OCI-LY1 (cell line): ENCODE measurements at regions not wholly inside any gene's neighbourhood (a gene's known extent, or its start where the extent isn't known, plus 50 kb on each side); places are given as distances from the start of the nearest gene placed in this dataset.

Experiments used
- H2AFZ ChIP-seq: fragments of 200-600 bp; sonication (generic), shearing (Covaris generic); 2 replicates; pipeline ENCODE4 v1.6.0; 2014; ENCODE audit warnings: antibody characterized with exemption, mild to moderate bottlenecking, low read length
- H3F3A ChIP-seq: fragments of 200-600 bp; sonication (generic), shearing (Covaris generic); 2 replicates; pipeline ENCODE4 v1.6.0; 2014; ENCODE audit warnings: mild to moderate bottlenecking, antibody characterized with exemption, low read length, moderate library complexity; ENCODE audit not compliant: insufficient read depth
- H3K27ac ChIP-seq: fragments of 200-600 bp; sonication (generic); 2 replicates; pipeline ENCODE4 v1.5.1; 2014; ENCODE audit warnings: low read length, mixed run types, mild to moderate bottlenecking, low read depth; ENCODE audit not compliant: poor library complexity, severe bottlenecking
- H3K27me3 ChIP-seq: fragments of 200-600 bp; sonication (generic); 2 replicates; pipeline ENCODE4 v1.6.0; 2014; ENCODE audit warnings: antibody characterized with exemption, mild to moderate bottlenecking, low read length, moderate library complexity; ENCODE audit not compliant: insufficient read depth
- H3K36me3 ChIP-seq: fragments of 200-600 bp; sonication (generic); 2 replicates; pipeline ENCODE4 v1.6.1; 2014; ENCODE audit warnings: mild to moderate bottlenecking, antibody characterized with exemption, low read length, moderate library complexity, mixed read lengths; ENCODE audit not compliant: insufficient read depth
- H3K4me1 ChIP-seq: fragments of 200-600 bp; sonication (generic); 2 replicates; pipeline ENCODE4 v1.5.1; 2014; ENCODE audit warnings: mild to moderate bottlenecking, low read length, moderate library complexity; ENCODE audit not compliant: insufficient read depth, severe bottlenecking
- H3K4me2 ChIP-seq: fragments of 200-600 bp; sonication (generic), shearing (Covaris generic); 2 replicates; pipeline ENCODE4 v1.6.1; 2014; ENCODE audit warnings: low read length
- H3K4me3 ChIP-seq: fragments of 200-600 bp; sonication (generic); 2 replicates; pipeline ENCODE4 v1.5.1; 2014; ENCODE audit warnings: low read length, low read depth, mild to moderate bottlenecking, mixed read lengths; ENCODE audit not compliant: poor library complexity, severe bottlenecking
- H3K79me2 ChIP-seq: fragments of 200-600 bp; shearing (Covaris generic); 2 replicates; pipeline ENCODE4 v1.6.1; 2016; ENCODE audit warnings: mixed run types, low read length, mixed read lengths; ENCODE audit not compliant: insufficient read depth
- H3K9ac ChIP-seq: fragments of 200-600 bp; sonication (generic), shearing (Covaris generic); 2 replicates; pipeline ENCODE4 v1.6.1; 2014; ENCODE audit warnings: mild to moderate bottlenecking, low read length, mixed read lengths
- H3K9me2 ChIP-seq: fragments of 200-600 bp; sonication (generic), shearing (Covaris generic); 2 replicates; pipeline ENCODE4 v1.6.1; 2014; ENCODE audit warnings: low read depth, mild to moderate bottlenecking, low read length, mixed read lengths
- H3K9me3 ChIP-seq: fragments of 200-600 bp; shearing (Covaris generic); 2 replicates; pipeline ENCODE4 v1.6.1; 2014; ENCODE audit warnings: low read length, mixed read lengths
- H4K20me1 ChIP-seq: fragments of 200-600 bp; sonication (generic), shearing (Covaris generic); 2 replicates; pipeline ENCODE4 v1.6.0; 2016; ENCODE audit warnings: mild to moderate bottlenecking, low read length; ENCODE audit not compliant: insufficient read depth
- CTCF ChIP-seq: fragments of 200-600 bp; sonication (generic), shearing (Covaris generic); IDR thresholded peaks from 2 replicates; pipeline ENCODE4 v1.5.1; 2017; ENCODE audit warnings: mild to moderate bottlenecking, antibody characterized with exemption, low read length, moderate library complexity, mixed read lengths
- EZH2 ChIP-seq: fragments of 200-600 bp; sonication (generic), shearing (Covaris generic); IDR thresholded peaks from 2 replicates; pipeline ENCODE4 v1.8.0; 2017; ENCODE audit warnings: borderline replicate concordance, mixed run types, mild to moderate bottlenecking, antibody characterized with exemption, low read length, moderate library complexity, mixed read lengths

GRCh38 chr4:177155454-177155853 lies 154.2 kb upstream of the NEIL3 start:
- Histone ChIP-seq H3F3A (no peaks in the 10 kb centered on the region), H3K4me2 (no peak overlapping the region), H3K79me2 (no peaks in the 10 kb centered on the region), H3K9me3 (no peaks in the 10 kb centered on the region), H3K4me1 (no peaks in the 10 kb centered on the region), H3K9ac (no peak overlapping the region), H2AFZ (no peak overlapping the region), H3K4me3 (no peak overlapping the region), H4K20me1 (no peaks in the 10 kb centered on the region), H3K36me3 (no peaks in the 10 kb centered on the region), H3K9me2 (no peaks in the 10 kb centered on the region), H3K27me3 (no peaks in the 10 kb centered on the region), H3K27ac (no peak overlapping the region)
- TF ChIP-seq CTCF (no peak), EZH2 (no peak)

DNA sequence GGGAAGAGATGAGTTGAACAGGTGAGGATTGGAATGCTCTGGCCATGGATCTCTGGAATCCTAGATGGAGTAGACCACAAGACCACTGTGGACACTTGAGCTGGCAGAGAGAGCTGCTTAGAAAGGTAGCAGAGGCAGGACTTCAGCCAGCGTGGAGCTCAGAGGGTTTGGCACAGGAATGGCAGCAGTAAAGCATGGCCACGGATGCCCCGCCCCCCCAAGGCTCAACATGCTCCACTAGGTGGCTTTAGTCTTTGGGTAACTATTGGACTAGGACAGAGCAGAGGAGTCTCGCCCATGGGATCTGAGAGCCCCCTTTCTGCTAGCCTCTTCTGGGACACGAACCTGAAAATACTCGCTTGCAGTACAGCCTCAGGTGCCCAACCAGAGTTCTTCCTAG lies 150.1 kb upstream of the NEIL3 start:
- Histone ChIP-seq H3K4me2 (no peak overlapping the region), H3K9me3 (no peaks in the 10 kb centered on the region), H3K9ac (no peak overlapping the region), H3K27ac (no peak overlapping the region), H3K79me2 (no peaks in the 10 kb centered on the region), H3K4me3 (no peak overlapping the region), H3F3A (no peaks in the 10 kb centered on the region), H4K20me1 (no peaks in the 10 kb centered on the region), H3K9me2 (no peaks in the 10 kb centered on the region), H3K27me3 (no peaks in the 10 kb centered on the region), H2AFZ (no peak overlapping the region), H3K36me3 (no peaks in the 10 kb centered on the region), H3K4me1 (no peaks in the 10 kb centered on the region)
- no peak for TF ChIP-seq EZH2
- TF ChIP-seq CTCF: no peak

GRCh38 chr4:177161781-177162180 lies 147.9 kb upstream of the NEIL3 start:
- no peak overlapping the region for H3K9ac ChIP-seq
- no peaks in the 10 kb centered on the region for H3K36me3 ChIP-seq
- no peaks in the 10 kb centered on the region for H3F3A ChIP-seq
- H3K27me3 ChIP-seq: no peaks in the 10 kb centered on the region
- H2AFZ ChIP-seq: no peak overlapping the region
- TF ChIP-seq CTCF (no peak), EZH2 (no peak)
- H3K4me3 ChIP-seq: no peak overlapping the region
- no peaks in the 10 kb centered on the region for H3K4me1 ChIP-seq
- no peak overlapping the region for H3K4me2 ChIP-seq
- H4K20me1 ChIP-seq: no peaks in the 10 kb centered on the region
- no peaks in the 10 kb centered on the region for H3K9me2 ChIP-seq
- no peak overlapping the region for H3K27ac ChIP-seq
- no peaks in the 10 kb centered on the region for H3K9me3 ChIP-seq
- H3K79me2 ChIP-seq: no peaks in the 10 kb centered on the region
